Pancreas (tissue), 10 donors: ENCODE measurements at regions not wholly inside any gene's neighbourhood (a gene's known extent, or its start where the extent isn't known, plus 50 kb on each side); places are given as distances from the start of the nearest gene placed in this dataset.

Source experiments
- ATAC-seq, 4 donors: fragments of 200-7000 bp; cut with Tn5 transposase; one replicate each; pipeline versions ENCODE4 v1.8.0 to v1.9.1; 2020; ENCODE audit warnings: mild to moderate bottlenecking in 4 of 4, moderate library complexity in 4 of 4
- DNase-seq, 6 donors: peaks; one replicate each; pipeline ENCODE4 v3.0.0-alpha.2; 2020
- FAIRE-seq: peaks from 2 replicates; lab custom pipeline; 2012; peaks lifted over from hg19 to GRCh38; lab: Jason Lieb, UNC
- H3K27ac ChIP-seq, 4 donors: fragments of 200-600 bp; sonication (generic); 1 replicate in 3 of 4; 2 replicates in 1 of 4; pipeline versions ENCODE4 v1.5.0 to v1.8.0; 2020
- H3K27me3 ChIP-seq, 4 donors: fragments of 200-600 bp; one replicate each; pipeline ENCODE4 v1.8.0; 2021
- H3K36me3 ChIP-seq, 3 donors: fragments of 200-600 bp; sonication (generic) in 1 of 3; one replicate each; pipeline versions ENCODE4 v1.5.0 to v1.8.0; 2020 to 2021
- H3K4me1 ChIP-seq, 3 donors: fragments of 200-600 bp; one replicate each; pipeline ENCODE4 v1.8.0; 2021
- H3K4me3 ChIP-seq, 4 donors: fragments of 200-600 bp; sonication (generic) in 2 of 4; one replicate each; pipeline versions ENCODE4 v1.5.0 to v1.8.0; 2020 to 2021
- H3K9me3 ChIP-seq, 4 donors: fragments of 200-600 bp; one replicate each; pipeline ENCODE4 v1.8.0; 2021
- CTCF ChIP-seq, 4 donors: fragments of 200-600 bp; sonication (generic) in 3 of 4; IDR thresholded peaks; one replicate each; pipeline versions ENCODE4 v1.5.0 to v1.8.0; 2021; ENCODE audit warnings: antibody characterized with exemption in 4 of 4
- WGBS, 2 donors: extraction: QIAGEN DNeasy Blood & Tissue Kit; methylation state at CpG; one replicate each; pipeline ENCODE4 v1.1.7; 2013; 5-methylcytosine and 5-hydroxymethylcytosine counted together
- intact Hi-C, 3 donors: fragments of 100-400 bp; cut with DNase I; formaldehyde crosslinking; loops; one replicate each; pipeline versions ENCODE4 v1.11.1 to v1.14.2; 2022
- donor health status: healthy with polysubstance abuse.
- donor health status: DM: no; HTN: no; CAD: no; lungs with moderate emphysema.
- donor health status: DM: no; HTN: no; CAD: no.
- donor health status: control.
- donor health status: control.
- donor health status: Bipolar disorder and iron deficiency.
- donor health status: DM: yes; HTN: yes; CAD: no.
- donor health status: DM: no; HTN: no; CAD: no.
- donor health status: DM: no; HTN: no; CAD: no.
- donor health status: DM: yes; HTN: yes; CAD: no.

GRCh38 chr10:107356396-107356795 lies 191.9 kb upstream of the SORCS1 start:
- DNase-seq (no peak), FAIRE-seq (no peak), ATAC-seq (no peak)
- Histone ChIP-seq H3K9me3 (no peaks in the 10 kb centered on the region), H3K27ac (no peak overlapping the region), H3K4me3 (no peak overlapping the region), H3K36me3 (no peaks in the 10 kb centered on the region), H3K4me1 (no peaks in the 10 kb centered on the region), H3K27me3 (no peaks in the 10 kb centered on the region)
- intact Hi-C loops: no loop called here
- TF ChIP-seq CTCF (IDR thresholded peaks at IDR 0.05): no peak
- WGBS, 2 donors: 52 to 57% methylated on average over 2 of the region's 2 CpGs

GRCh38 chr10:107342711-107343110 lies 178.2 kb upstream of the SORCS1 start:
- H3K9me3 ChIP-seq: no peaks in the 10 kb centered on the region
- H3K27ac ChIP-seq: no peak overlapping the region
- H3K36me3 ChIP-seq: no peaks in the 10 kb centered on the region
- no peaks in the 10 kb centered on the region for H3K4me1 ChIP-seq
- H3K4me3 ChIP-seq: no peak overlapping the region
- no peaks in the 10 kb centered on the region for H3K27me3 ChIP-seq
- no peak for ATAC-seq
- no peak for DNase-seq
- WGBS, 2 donors: 58 to 73% methylated on average over 2 of the region's 2 CpGs
- intact Hi-C loops: no loop called here
- no peak for FAIRE-seq
- TF ChIP-seq CTCF (IDR thresholded peaks at IDR 0.05): no peak

- Histone ChIP-seq H3K36me3 (no peaks in the 10 kb centered on the region), H3K9me3 (no peaks in the 10 kb centered on the region), H3K4me1 (no peaks in the 10 kb centered on the region), H3K4me3 (no peak overlapping the region), H3K27ac (no peak overlapping the region), H3K27me3 (no peaks in the 10 kb centered on the region)
- no peak for DNase-seq
- intact Hi-C loops: no loop called here
- no peak for FAIRE-seq
- TF ChIP-seq CTCF (IDR thresholded peaks at IDR 0.05): no peak
- ATAC-seq: no peak
- 81 to 86% methylated on average over 4 of the region's 4 CpGs for whole genome bisulfite sequencing, 2 donors
Observed at GRCh38 chr10:107341281-107341680, 176.8 kb upstream of the SORCS1 start.

- WGBS, 2 donors: 40 to 42% methylated on average over 2 of the region's 2 CpGs
- Histone ChIP-seq H3K27ac (no peak overlapping the region), H3K4me3 (no peak overlapping the region), H3K9me3 (no peaks in the 10 kb centered on the region), H3K27me3 (no peaks in the 10 kb centered on the region), H3K4me1 (no peaks in the 10 kb centered on the region), H3K36me3 (no peaks in the 10 kb centered on the region)
- DNase-seq: no peak
- FAIRE-seq: no peak
- intact Hi-C loops: no loop called here
- ATAC-seq: no peak
- no peak for TF ChIP-seq CTCF (IDR thresholded peaks at IDR 0.05)
Observed at GRCh38 chr10:107340326-107340725, 175.8 kb upstream of the SORCS1 start.

GRCh38 chr10:107336061-107336460 lies 171.6 kb upstream of the SORCS1 start:
- Histone ChIP-seq H3K4me1 (no peaks in the 10 kb centered on the region), H3K9me3 (no peaks in the 10 kb centered on the region), H3K4me3 (no peak overlapping the region), H3K27me3 (no peaks in the 10 kb centered on the region), H3K36me3 (no peaks in the 10 kb centered on the region), H3K27ac (no peak overlapping the region)
- intact Hi-C loops: no loop called here
- DNase-seq (no peak), FAIRE-seq (no peak), ATAC-seq (no peak)
- TF ChIP-seq CTCF (IDR thresholded peaks at IDR 0.05): no peak
- WGBS, 2 donors: 58 to 61% methylated on average over 5 of the region's 5 CpGs
